ENCODE measurements at regions not wholly inside any gene's neighbourhood (a gene's known extent, or its start where the extent isn't known, plus 50 kb on each side); places are given as distances from the start of the nearest gene placed in this dataset.
"Not testable (repeated sequence)": the region's sequence is repeated elsewhere in the genome, so short reads cannot be mapped to it uniquely, and the experiment has no call there.

DNA sequence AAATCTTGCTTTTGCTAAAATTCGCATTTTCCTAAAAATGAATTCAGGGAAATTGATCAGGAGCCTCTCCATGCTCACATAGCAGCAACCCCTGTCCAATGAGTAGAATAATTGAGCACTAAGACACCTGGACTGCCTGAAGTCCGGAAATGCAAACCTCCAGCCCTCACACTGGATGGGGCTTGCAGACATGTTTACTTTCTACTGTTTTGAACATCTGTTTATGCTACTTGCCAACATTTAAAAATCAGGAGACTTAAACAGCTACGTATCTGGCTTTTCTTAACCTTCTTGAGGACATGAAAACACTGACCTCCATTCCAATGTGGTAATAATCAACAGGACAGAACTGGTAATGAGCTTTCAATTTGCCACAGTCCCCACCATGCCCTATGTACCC, 184.4 kb downstream of the SHOX2 start:
- in situ Hi-C loops (cut with HindIII; ENCODE audit: low sequenced_read_pairs), result no loop called here

- in situ Hi-C loops (cut with HindIII; ENCODE audit: low sequenced_read_pairs), result no loop called here
These were observed 185.2 kb downstream of the SHOX2 start for GRCh38 chr3:157920822-157921700.

DNA sequence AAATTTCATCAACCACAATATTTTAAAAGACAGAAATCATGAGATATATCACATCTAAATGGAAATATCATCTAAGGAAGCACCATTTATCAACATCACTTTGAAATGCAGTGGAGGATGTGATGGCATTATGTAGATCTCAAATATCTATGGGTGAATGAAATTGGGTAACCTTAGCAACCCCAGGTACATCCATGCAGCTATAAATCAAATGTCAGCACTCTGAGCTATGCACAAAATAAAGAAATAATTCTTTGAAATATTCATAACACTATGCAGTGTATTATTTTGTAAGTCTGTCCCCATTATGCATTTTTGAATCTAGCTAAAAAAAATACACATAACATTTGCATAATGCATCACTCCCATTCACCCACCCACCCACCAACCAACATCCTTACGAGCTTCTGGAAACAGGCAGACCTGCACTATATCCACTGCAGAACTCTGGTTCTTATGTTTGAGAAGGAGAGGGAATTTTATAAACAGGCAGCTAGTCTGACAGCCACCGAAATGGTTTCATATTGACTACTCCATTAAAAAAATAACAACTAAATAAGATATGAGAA, 186.8 kb downstream of the SHOX2 start:
- in situ Hi-C loops (cut with HindIII; ENCODE audit: low sequenced_read_pairs), result no loop called here

- in situ Hi-C loops (cut with HindIII; ENCODE audit: low sequenced_read_pairs), result no loop called here
These were observed 187.8 kb downstream of the SHOX2 start for GRCh38 chr3:157918402-157918801.

DNA sequence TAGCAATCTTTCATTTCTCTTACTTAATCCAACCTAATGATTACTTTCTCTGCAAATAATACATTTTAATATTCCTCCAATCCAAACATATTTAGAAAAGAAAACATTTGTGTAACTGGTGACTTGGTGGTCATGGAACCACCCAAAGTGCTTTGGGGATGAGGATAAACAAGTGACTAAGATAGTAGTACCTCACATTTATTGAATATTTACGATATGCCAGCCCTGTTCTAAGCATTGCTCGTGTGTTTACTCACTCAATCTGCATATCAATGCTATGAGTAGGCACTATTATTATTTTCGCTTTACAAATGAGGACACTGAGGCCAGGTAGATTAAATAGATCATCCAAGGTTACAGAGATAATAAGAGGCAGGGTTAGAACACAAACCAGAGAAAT, 189.5 kb downstream of the SHOX2 start:
- in situ Hi-C loops (cut with HindIII; ENCODE audit: low sequenced_read_pairs), result no loop called here

DNA sequence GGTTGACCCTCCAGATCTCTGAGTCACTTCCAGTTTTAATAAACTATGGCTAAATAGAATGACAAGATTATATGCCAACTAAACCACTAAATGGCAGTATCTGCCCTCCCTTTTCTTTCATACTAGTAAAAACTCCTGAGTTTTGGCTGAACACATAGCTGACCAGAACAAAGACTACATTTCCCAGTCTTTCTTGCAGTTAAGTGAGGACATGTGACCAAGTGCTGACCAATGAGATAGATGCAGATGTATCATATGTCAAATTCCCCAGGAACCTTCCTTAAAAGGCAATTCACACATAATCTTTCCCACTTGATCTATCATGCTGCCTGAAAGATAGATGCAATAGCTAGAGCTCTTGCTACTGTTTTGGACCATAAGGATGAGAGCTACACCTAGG, 191.3 kb downstream of the SHOX2 start:
- in situ Hi-C loops (cut with HindIII; ENCODE audit: low sequenced_read_pairs), result no loop called here

- in situ Hi-C loops (cut with HindIII; ENCODE audit: low sequenced_read_pairs), result no loop called here
These were observed 192.5 kb downstream of the SHOX2 start for GRCh38 chr3:157913741-157914150.

GRCh38 chr3:157912514-157913451, 193.4 kb downstream of the SHOX2 start:
- in situ Hi-C loops (cut with HindIII; ENCODE audit: low sequenced_read_pairs), result no loop called here

- in situ Hi-C loops (cut with HindIII; ENCODE audit: low sequenced_read_pairs), result no loop called here
These were observed 199.6 kb downstream of the SHOX2 start for GRCh38 chr3:157906627-157907026.

- in situ Hi-C loops (cut with HindIII; ENCODE audit: low sequenced_read_pairs), result no loop called here
These were observed 200.3 kb downstream of the SHOX2 start for GRCh38 chr3:157905885-157906284.

DNA sequence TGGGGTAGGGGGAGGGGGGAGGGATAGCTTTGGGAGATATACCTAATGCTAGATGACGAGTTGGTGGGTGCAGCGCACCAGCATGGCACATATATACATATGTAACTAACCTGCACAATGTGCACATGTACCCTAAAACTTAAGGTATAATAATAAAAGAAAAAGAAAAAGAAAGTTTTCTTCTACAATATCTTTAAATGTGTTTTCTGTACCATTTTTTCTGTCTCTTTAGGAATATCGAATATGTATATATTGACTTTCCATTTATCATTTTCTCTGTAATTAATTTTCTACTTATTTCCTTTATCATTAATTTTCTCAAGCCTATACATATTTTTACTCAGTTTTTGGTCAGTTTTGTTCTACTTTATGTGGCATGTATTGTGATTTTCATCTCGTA, 203.5 kb downstream of the SHOX2 start:
- in situ Hi-C loops (cut with HindIII; ENCODE audit: low sequenced_read_pairs), result not testable (repeated sequence)

DNA sequence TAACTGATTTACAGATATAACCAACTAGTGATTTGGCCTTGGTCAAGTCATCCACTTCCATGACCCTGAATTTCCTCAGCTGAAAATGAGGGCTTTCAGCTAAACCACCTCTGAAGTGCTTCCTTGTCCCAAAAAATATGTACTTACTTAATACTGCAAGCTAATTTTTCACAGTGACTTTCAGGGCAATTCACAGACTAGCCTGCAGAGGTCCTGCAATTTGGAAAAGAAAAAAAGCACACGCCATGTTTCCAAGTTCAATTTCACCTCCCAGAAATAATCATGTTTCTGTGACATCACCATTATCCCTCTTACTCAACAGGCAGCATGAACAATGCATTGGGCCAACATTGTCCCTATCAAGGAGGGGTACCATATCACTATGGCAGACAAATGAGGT, 218.2 kb downstream of the SHOX2 start:
- in situ Hi-C loops (cut with HindIII; ENCODE audit: low sequenced_read_pairs), result no loop called here

DNA sequence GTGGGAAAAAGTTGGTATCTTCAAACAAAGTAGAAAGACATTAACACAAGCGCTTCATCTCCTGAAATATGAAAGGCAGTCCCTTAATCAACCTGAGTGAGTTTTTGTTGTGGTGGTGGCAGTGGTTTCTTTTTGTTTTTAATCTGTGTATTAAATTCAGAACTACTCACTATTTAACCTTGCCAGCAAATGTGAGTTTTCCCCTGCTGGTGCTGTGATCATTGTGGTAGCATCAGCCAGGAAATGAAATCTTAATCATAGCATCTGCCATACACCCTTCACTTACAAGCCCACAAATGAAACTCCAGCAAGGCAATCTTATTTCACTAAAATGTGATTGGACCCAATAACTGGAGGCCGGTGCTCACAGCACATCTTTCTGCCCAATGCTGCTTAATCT, 229.7 kb downstream of the SHOX2 start:
- in situ Hi-C loops (cut with HindIII; ENCODE audit: low sequenced_read_pairs), result no loop called here

GRCh38 chr3:157872902-157873301, 233.3 kb downstream of the SHOX2 start:
- in situ Hi-C loops (cut with HindIII; ENCODE audit: low sequenced_read_pairs), result no loop called here

- in situ Hi-C loops (cut with HindIII; ENCODE audit: low sequenced_read_pairs), result no loop called here
These were observed 234.3 kb downstream of the SHOX2 start for GRCh38 chr3:157871838-157872460.

GRCh38 chr3:157871248-157871647, 235.0 kb downstream of the SHOX2 start:
- in situ Hi-C loops (cut with HindIII; ENCODE audit: low sequenced_read_pairs), result no loop called here

- in situ Hi-C loops (cut with HindIII; ENCODE audit: low sequenced_read_pairs), result no loop called here
These were observed 237.3 kb downstream of the SHOX2 start for GRCh38 chr3:157868946-157869345.

DNA sequence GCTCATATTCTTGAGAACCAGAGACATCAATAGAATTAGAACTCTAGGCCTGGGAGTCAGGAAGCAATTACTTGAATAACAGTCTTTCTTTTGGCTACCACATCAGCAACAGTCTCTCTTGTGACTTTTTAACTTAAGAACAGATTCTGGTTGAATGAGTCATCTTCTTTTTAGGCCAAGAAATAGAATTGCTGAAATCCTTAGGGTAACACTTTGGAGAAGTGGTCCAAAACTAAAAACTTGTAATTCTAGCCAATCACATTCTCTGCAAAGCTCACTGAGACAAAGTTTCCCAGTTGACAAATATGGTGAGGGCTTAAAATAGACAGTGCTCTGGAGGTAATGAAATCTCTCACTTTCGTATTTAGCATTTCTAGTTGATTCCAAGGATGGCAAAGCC, 238.0 kb downstream of the SHOX2 start:
- in situ Hi-C loops (cut with HindIII; ENCODE audit: low sequenced_read_pairs), result no loop called here

- in situ Hi-C loops (cut with HindIII; ENCODE audit: low sequenced_read_pairs), result no loop called here
These were observed 240.7 kb downstream of the SHOX2 start for GRCh38 chr3:157865352-157866000.

GRCh38 chr3:157861076-157861765, 245.0 kb downstream of the SHOX2 start:
- in situ Hi-C loops (cut with HindIII; ENCODE audit: low sequenced_read_pairs), result no loop called here
